DND-41 (cell line): ENCODE measurements at regions not wholly inside any gene's neighbourhood (a gene's known extent, or its start where the extent isn't known, plus 50 kb on each side); places are given as distances from the start of the nearest gene placed in this dataset.
"Not testable (repeated sequence)": the region's sequence is repeated elsewhere in the genome, so short reads cannot be mapped to it uniquely, and the experiment has no call there.

ENCODE experiments used
- ATAC-seq: fragments of 200-7000 bp; cut with Tn5 transposase; 3 replicates; pipeline ENCODE4 v1.9.1; 2021; ENCODE audit warnings: low read depth; ENCODE audit not compliant: insufficient read depth
- DNase-seq: peaks from one replicate; pipeline ENCODE4 v3.0.0-alpha.2; 2020
- H2AFZ ChIP-seq: 2 replicates; pipeline ENCODE4 v1.6.0; 2012; ENCODE audit warnings: low read depth, low read length
- H3K27ac ChIP-seq: 2 replicates; pipeline ENCODE4 v1.5.1; 2012; ENCODE audit warnings: low read length, inconsistent platforms
- H3K27me3 ChIP-seq: fragments of 200-600 bp; sonication (generic); 2 replicates; pipeline ENCODE4 v1.6.0; 2012; ENCODE audit warnings: low read length, mild to moderate bottlenecking, inconsistent platforms; ENCODE audit not compliant: insufficient read depth, poor library complexity
- H3K36me3 ChIP-seq: 2 replicates; pipeline ENCODE4 v1.5.1; 2012; ENCODE audit warnings: low read length, inconsistent platforms; ENCODE audit not compliant: insufficient read depth
- H3K4me1 ChIP-seq: 2 replicates; pipeline ENCODE4 v1.5.1; 2012; ENCODE audit warnings: mild to moderate bottlenecking, low read length; ENCODE audit not compliant: insufficient read depth
- H3K4me2 ChIP-seq: 2 replicates; pipeline ENCODE4 v1.6.0; 2012; ENCODE audit warnings: mild to moderate bottlenecking, moderate library complexity, low read length, inconsistent platforms; ENCODE audit not compliant: insufficient read depth
- H3K4me3 ChIP-seq, 2 experiments: fragments of 200-600 bp in 1 of 2; shearing (Covaris generic) in 1 of 2; 2 replicates each; pipeline ENCODE4 v1.5.1; 2012 to 2016; ENCODE audit warnings: inconsistent platforms in 2 of 2, low read length in 2 of 2, mild to moderate bottlenecking in 2 of 2, low read depth in 1 of 2, moderate library complexity in 1 of 2
- H3K79me2 ChIP-seq: 2 replicates; pipeline ENCODE4 v1.6.0; 2012; ENCODE audit warnings: low read length, inconsistent platforms; ENCODE audit not compliant: insufficient read depth
- H3K9ac ChIP-seq: 2 replicates; pipeline ENCODE4 v1.6.0; 2012; ENCODE audit warnings: low read depth, mild to moderate bottlenecking, inconsistent platforms, low read length, moderate library complexity
- H3K9me3 ChIP-seq: 2 replicates; pipeline ENCODE4 v1.5.1; 2012; ENCODE audit warnings: low read length, moderate library complexity, mild to moderate bottlenecking, inconsistent platforms; ENCODE audit not compliant: insufficient read depth, severe bottlenecking
- H4K20me1 ChIP-seq: 2 replicates; pipeline ENCODE4 v1.6.0; 2012; ENCODE audit warnings: low read length; ENCODE audit not compliant: insufficient read depth
- CTCF ChIP-seq: IDR thresholded peaks from 2 replicates; pipeline ENCODE4 v1.5.1; 2012; ENCODE audit warnings: borderline replicate concordance, low read length, moderate library complexity, mild to moderate bottlenecking; ENCODE audit not compliant: poor library complexity, severe bottlenecking; ENCODE audit errors: extremely low read depth
- EZH2 ChIP-seq: IDR thresholded peaks from 3 replicates; pipeline ENCODE4 v1.6.1; 2012; ENCODE audit warnings: borderline replicate concordance, low read depth, mild to moderate bottlenecking, moderate library complexity, low read length, inconsistent platforms; ENCODE audit not compliant: severe bottlenecking

GRCh38 chr3:21220944-21221343 lies 530.1 kb downstream of the ZNF385D start:
- no peak for ATAC-seq
- Histone ChIP-seq H3K27ac (no peak overlapping the region), H3K9me3 (peaks cover 2% of the 10 kb centered on the region), H2AFZ (no peak overlapping the region), H3K9ac (no peak overlapping the region), H4K20me1 (no peaks in the 10 kb centered on the region), H3K79me2 (no peaks in the 10 kb centered on the region), H3K4me3 (no peak overlapping the region), H3K36me3 (no peaks in the 10 kb centered on the region), H3K4me1 (no peaks in the 10 kb centered on the region), H3K4me2 (no peak overlapping the region), H3K27me3 (no peaks in the 10 kb centered on the region)
- DNase-seq, result no peak
- no peak for TF ChIP-seq CTCF
- TF ChIP-seq EZH2, result no peak

GRCh38 chr3:21216598-21216997 lies 534.4 kb downstream of the ZNF385D start:
- H3K36me3 ChIP-seq, result no peaks in the 10 kb centered on the region
- no peak overlapping the region for H3K27ac ChIP-seq
- no peak overlapping the region for H2AFZ ChIP-seq
- H3K9ac ChIP-seq, result no peak overlapping the region
- ATAC-seq, result no peak
- H3K79me2 ChIP-seq, result no peaks in the 10 kb centered on the region
- H3K9me3 ChIP-seq, result peaks cover 2% of the 10 kb centered on the region
- no peak overlapping the region for H3K4me2 ChIP-seq
- no peak overlapping the region for H3K4me3 ChIP-seq
- no peak for DNase-seq
- no peaks in the 10 kb centered on the region for H4K20me1 ChIP-seq
- H3K27me3 ChIP-seq, result no peaks in the 10 kb centered on the region
- TF ChIP-seq CTCF, result peak; percentile 23
- TF ChIP-seq EZH2, result no peak
- H3K4me1 ChIP-seq, result no peaks in the 10 kb centered on the region

GRCh38 chr3:21204122-21204521 lies 546.9 kb downstream of the ZNF385D start:
- H3K27me3 ChIP-seq, H3K79me2 ChIP-seq, H3K9ac ChIP-seq, ATAC-seq, H2AFZ ChIP-seq, H4K20me1 ChIP-seq, DNase-seq, H3K4me1 ChIP-seq, H3K4me2 ChIP-seq, H3K27ac ChIP-seq, H3K36me3 ChIP-seq, H3K4me3 ChIP-seq: not testable (repeated sequence)
- H3K9me3 ChIP-seq, result peaks cover 14% of the 10 kb centered on the region

- Histone ChIP-seq H3K4me2 (no peak overlapping the region), H3K36me3 (no peaks in the 10 kb centered on the region), H3K79me2 (no peaks in the 10 kb centered on the region), H3K9ac (no peak overlapping the region), H4K20me1 (no peaks in the 10 kb centered on the region), H3K4me3 (no peak overlapping the region), H3K4me1 (no peaks in the 10 kb centered on the region), H3K9me3 (no peaks in the 10 kb centered on the region), H2AFZ (no peak overlapping the region), H3K27ac (no peak overlapping the region), H3K27me3 (no peaks in the 10 kb centered on the region)
- ATAC-seq (no peak), DNase-seq (no peak)
- no peak for TF ChIP-seq EZH2
- no peak for TF ChIP-seq CTCF
Observed at GRCh38 chr3:21195203-21195602, 555.8 kb downstream of the ZNF385D start.

GRCh38 chr3:21194036-21194435 lies 557.0 kb downstream of the ZNF385D start:
- not testable (repeated sequence) for H2AFZ ChIP-seq

More at GRCh38 chr3:21194036-21194435, 557.0 kb downstream of the ZNF385D start:
- H3K36me3 ChIP-seq, H3K9me3 ChIP-seq, H3K79me2 ChIP-seq, DNase-seq, ATAC-seq, H3K4me3 ChIP-seq, H3K27ac ChIP-seq, H4K20me1 ChIP-seq, H3K4me1 ChIP-seq, H3K9ac ChIP-seq, H3K4me2 ChIP-seq, H3K27me3 ChIP-seq: not testable (repeated sequence)
